MM.1S (cell line): ENCODE measurements at regions not wholly inside any gene's neighbourhood (a gene's known extent, or its start where the extent isn't known, plus 50 kb on each side); places are given as distances from the start of the nearest gene placed in this dataset.

Source experiments
- DNase-seq: peaks from one replicate; pipeline ENCODE4 v3.0.0-alpha.2; 2015
- H2AFZ ChIP-seq: fragments of 300-600 bp; sonication (generic); 2 replicates; pipeline ENCODE4 v1.6.0; 2016; ENCODE audit warnings: antibody characterized with exemption, low read length
- H3F3A ChIP-seq: fragments of 300-600 bp; sonication (generic); 2 replicates; pipeline ENCODE4 v1.6.1; 2016; ENCODE audit warnings: mild to moderate bottlenecking, antibody characterized with exemption, low read length, moderate library complexity, mixed read lengths; ENCODE audit not compliant: insufficient read depth
- H3K27ac ChIP-seq: fragments of 300-600 bp; sonication (generic); 2 replicates; pipeline ENCODE4 v1.5.1; 2016; ENCODE audit warnings: mild to moderate bottlenecking, low read length
- H3K27me3 ChIP-seq: fragments of 300-600 bp; sonication (generic); replicated peaks from 2 replicates; pipeline ENCODE4 v1.6.0; 2016; ENCODE audit warnings: low read length; ENCODE audit not compliant: insufficient read depth
- H3K36me3 ChIP-seq: fragments of 300-600 bp; sonication (generic); replicated peaks from 2 replicates; pipeline ENCODE4 v1.6.1; 2016; ENCODE audit warnings: mild to moderate bottlenecking, low read length, mixed read lengths; ENCODE audit not compliant: insufficient read depth
- H3K4me1 ChIP-seq: fragments of 300-600 bp; sonication (generic); 2 replicates; pipeline ENCODE4 v1.6.1; 2016; ENCODE audit warnings: low read length, mixed read lengths
- H3K4me2 ChIP-seq: fragments of 300-600 bp; sonication (generic); 2 replicates; pipeline ENCODE4 v1.6.0; 2016; ENCODE audit warnings: low read depth, low read length
- H3K4me3 ChIP-seq: fragments of 300-600 bp; sonication (generic); 2 replicates; pipeline ENCODE4 v1.5.1; 2016; ENCODE audit warnings: low read length, mixed read lengths
- H3K79me2 ChIP-seq: fragments of 300-600 bp; sonication (generic); 2 replicates; pipeline ENCODE4 v1.6.1; 2016; ENCODE audit warnings: mixed run types, low read length, mixed read lengths
- H3K9ac ChIP-seq: fragments of 300-600 bp; sonication (generic); 2 replicates; pipeline ENCODE4 v1.6.1; 2016; ENCODE audit warnings: low read length, mixed read lengths
- H3K9me2 ChIP-seq: fragments of 300-600 bp; sonication (generic); replicated peaks from 2 replicates; pipeline ENCODE4 v1.6.1; 2016; ENCODE audit warnings: mild to moderate bottlenecking, low read length, mixed read lengths; ENCODE audit not compliant: insufficient read depth
- H3K9me3 ChIP-seq: fragments of 300-600 bp; sonication (generic); replicated peaks from 2 replicates; pipeline ENCODE4 v1.6.1; 2016; ENCODE audit warnings: mild to moderate bottlenecking, low read length, mixed read lengths; ENCODE audit not compliant: insufficient read depth
- H4K20me1 ChIP-seq: fragments of 300-600 bp; sonication (generic); 2 replicates; pipeline ENCODE4 v1.6.1; 2016; ENCODE audit warnings: mild to moderate bottlenecking, low read length, moderate library complexity, mixed read lengths; ENCODE audit not compliant: insufficient read depth
- CTCF ChIP-seq: fragments of 300-600 bp; sonication (generic); IDR thresholded peaks from 2 replicates; pipeline ENCODE4 v1.5.1; 2016; ENCODE audit warnings: antibody characterized with exemption, low read length, mixed read lengths
- EZH2 ChIP-seq: fragments of 300-600 bp; sonication (generic); optimal IDR thresholded peaks from 2 replicates; pipeline ENCODE3; 2017; ENCODE audit warnings: low read depth, mild to moderate bottlenecking, antibody characterized with exemption, low read length, mixed read lengths
- EZH2phosphoT487 ChIP-seq: fragments of 300-600 bp; sonication (generic); IDR thresholded peaks from 2 replicates; pipeline ENCODE4 v1.6.1; 2018; ENCODE audit warnings: antibody characterized with exemption, low read length

- H3K9me2 ChIP-seq: no peaks in the 10 kb centered on the region
Measured at GRCh38 chr4:92071587-92071986, 232.2 kb upstream of the GRID2 start.

GRCh38 chr4:92074839-92075238, 228.9 kb upstream of the GRID2 start:
- no peaks in the 10 kb centered on the region for H3K9me3 ChIP-seq
- TF ChIP-seq EZH2phosphoT487 (no peak), EZH2 (no peak), CTCF (no peak)
- H3K36me3 ChIP-seq: no peaks in the 10 kb centered on the region
- H3K27ac ChIP-seq: no peak overlapping the region
- H2AFZ ChIP-seq: no peak overlapping the region
- no peaks in the 10 kb centered on the region for H3K27me3 ChIP-seq
- no peaks in the 10 kb centered on the region for H3F3A ChIP-seq
- no peaks in the 10 kb centered on the region for H3K4me1 ChIP-seq
- no peaks in the 10 kb centered on the region for H3K9me2 ChIP-seq
- no peak overlapping the region for H3K4me2 ChIP-seq
- no peak overlapping the region for H3K9ac ChIP-seq
- no peak for DNase-seq
- H3K79me2 ChIP-seq: no peaks in the 10 kb centered on the region
- no peak overlapping the region for H3K4me3 ChIP-seq
- H4K20me1 ChIP-seq: no peaks in the 10 kb centered on the region

More at GRCh38 chr4:92071587-92071986, 232.2 kb upstream of the GRID2 start:
- Histone ChIP-seq H3K4me3 (no peak overlapping the region), H3K4me2 (no peak overlapping the region), H3F3A (no peaks in the 10 kb centered on the region), H2AFZ (no peak overlapping the region), H3K9ac (no peak overlapping the region), H3K4me1 (no peaks in the 10 kb centered on the region), H3K36me3 (no peaks in the 10 kb centered on the region), H3K27me3 (no peaks in the 10 kb centered on the region), H3K79me2 (no peaks in the 10 kb centered on the region), H4K20me1 (no peaks in the 10 kb centered on the region), H3K9me3 (no peaks in the 10 kb centered on the region), H3K27ac (no peak overlapping the region)
- no peak for DNase-seq
- TF ChIP-seq CTCF (no peak), EZH2phosphoT487 (no peak), EZH2 (no peak)

GRCh38 chr4:92090887-92091286, 212.9 kb upstream of the GRID2 start:
- H3K27me3 ChIP-seq: no peaks in the 10 kb centered on the region
- no peaks in the 10 kb centered on the region for H3K79me2 ChIP-seq
- no peak for TF ChIP-seq CTCF
- TF ChIP-seq EZH2phosphoT487: no peak
- TF ChIP-seq EZH2: no peak
- H3F3A ChIP-seq: no peaks in the 10 kb centered on the region
- H4K20me1 ChIP-seq: no peaks in the 10 kb centered on the region
- H3K9me2 ChIP-seq: no peaks in the 10 kb centered on the region
- H3K36me3 ChIP-seq: no peaks in the 10 kb centered on the region
- no peaks in the 10 kb centered on the region for H3K4me1 ChIP-seq
- H2AFZ ChIP-seq: peak overlapping the region; percentile 67
- H3K4me3 ChIP-seq: peak overlapping the region; percentile 56
- DNase-seq: no peak
- peak overlapping the region; percentile 46; the same call in 1 of the 2 replicates for H3K4me2 ChIP-seq
- peak overlapping the region; percentile 41; the same call in 1 of the 2 replicates for H3K9ac ChIP-seq
- no peaks in the 10 kb centered on the region for H3K9me3 ChIP-seq
- H3K27ac ChIP-seq: no peak overlapping the region
